Skin of body (tissue), 1 donor: ENCODE measurements at regions not wholly inside any gene's neighbourhood (a gene's known extent, or its start where the extent isn't known, plus 50 kb on each side); places are given as distances from the start of the nearest gene placed in this dataset.

Experiments used
- DNase-seq: peaks from one replicate; lab custom pipeline; 2025; lab: John Stamatoyannopoulos, UW

- no peak for DNase-seq
These were observed 914.5 kb upstream of the AGA start for GRCh38 chr4:178356725-178357124.

GRCh38 chr4:178385481-178385880 is 943.2 kb upstream of the AGA start:
- DNase-seq: no peak

GRCh38 chr4:178387756-178388155 is 945.5 kb upstream of the AGA start:
- no peak for DNase-seq

- DNase-seq: no peak
These were observed 953.6 kb upstream of the AGA start for GRCh38 chr4:178395798-178396197.

- no peak for DNase-seq
These were observed 970.2 kb upstream of the AGA start for GRCh38 chr4:178412455-178412854.

- DNase-seq: no peak
These were observed 971.8 kb upstream of the AGA start for GRCh38 chr4:178414042-178414441.

GRCh38 chr4:178414881-178415446 is 972.7 kb upstream of the AGA start:
- no peak for DNase-seq

- no peak for DNase-seq
These were observed 973.7 kb upstream of the AGA start for GRCh38 chr4:178415925-178416324.

- no peak for DNase-seq
These were observed 981.1 kb upstream of the AGA start for GRCh38 chr4:178423366-178423765.

GRCh38 chr4:178426871-178427270 is 984.6 kb upstream of the AGA start:
- no peak for DNase-seq

GRCh38 chr4:178427663-178428062 is 985.4 kb upstream of the AGA start:
- no peak for DNase-seq

GRCh38 chr4:178448372-178449035 is 1006.3 kb upstream of the AGA start:
- DNase-seq: no peak

- DNase-seq: no peak
These were observed 1008.4 kb upstream of the AGA start for GRCh38 chr4:178450614-178451013.

GRCh38 chr4:178453057-178453456 is 1010.8 kb upstream of the AGA start:
- no peak for DNase-seq

- no peak for DNase-seq
These were observed 1015.0 kb upstream of the AGA start for GRCh38 chr4:178457286-178457685.

GRCh38 chr4:178462710-178463109 is 1020.5 kb upstream of the AGA start:
- DNase-seq: no peak

- no peak for DNase-seq
These were observed 1021.5 kb upstream of the AGA start for GRCh38 chr4:178463747-178464146.

- peak; percentile 55 for DNase-seq
These were observed 1029.0 kb upstream of the AGA start for GRCh38 chr4:178470996-178471784.

- no peak for DNase-seq
These were observed 1029.8 kb upstream of the AGA start for GRCh38 chr4:178471994-178472393.

- DNase-seq: peak; percentile 58
These were observed 1037.9 kb upstream of the AGA start for GRCh38 chr4:178480105-178480504.

- no peak for DNase-seq
These were observed 1038.6 kb upstream of the AGA start for GRCh38 chr4:178480881-178481280.

GRCh38 chr4:178481564-178481963 is 1039.3 kb upstream of the AGA start:
- no peak for DNase-seq

- no peak for DNase-seq
These were observed 1080.8 kb upstream of the AGA start for GRCh38 chr4:178523038-178523437.
